ENCODE measurements at regions not wholly inside any gene's neighbourhood (a gene's known extent, or its start where the extent isn't known, plus 50 kb on each side); places are given as distances from the start of the nearest gene placed in this dataset.

GRCh38 chr11:122195790-122196189 lies 79.8 kb upstream of the BLID start:
- TF ChIP-seq POLR2A (IDR thresholded peaks at IDR 0.05) (no peak), CTCF (IDR thresholded peaks at IDR 0.05) (no peak)

Data from vagina (tissue), 2 donors.